ENCODE measurements at regions not wholly inside any gene's neighbourhood (a gene's known extent, or its start where the extent isn't known, plus 50 kb on each side); places are given as distances from the start of the nearest gene placed in this dataset.

DNA sequence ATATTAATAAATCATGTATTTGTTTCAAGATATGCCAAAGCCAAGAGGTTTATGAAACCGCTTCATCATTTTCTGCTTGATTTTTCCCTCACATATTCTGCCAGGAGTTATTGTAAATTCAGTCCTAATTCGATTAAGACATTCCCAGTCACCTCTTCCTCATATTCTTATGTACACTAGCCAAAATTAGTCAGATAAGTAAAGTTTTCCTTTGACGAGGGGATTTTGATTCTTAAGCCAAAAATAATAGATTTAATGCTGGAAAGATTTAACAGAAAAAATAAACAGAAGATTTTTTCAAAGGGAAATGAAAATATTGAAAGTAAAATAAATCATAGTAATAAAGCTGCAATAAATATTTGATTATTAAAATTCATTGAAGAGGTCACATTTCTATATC is 51.0 kb upstream of the VEGFC start:
- DNase-seq (ENCODE audit: low spot score), result no peak

DNA sequence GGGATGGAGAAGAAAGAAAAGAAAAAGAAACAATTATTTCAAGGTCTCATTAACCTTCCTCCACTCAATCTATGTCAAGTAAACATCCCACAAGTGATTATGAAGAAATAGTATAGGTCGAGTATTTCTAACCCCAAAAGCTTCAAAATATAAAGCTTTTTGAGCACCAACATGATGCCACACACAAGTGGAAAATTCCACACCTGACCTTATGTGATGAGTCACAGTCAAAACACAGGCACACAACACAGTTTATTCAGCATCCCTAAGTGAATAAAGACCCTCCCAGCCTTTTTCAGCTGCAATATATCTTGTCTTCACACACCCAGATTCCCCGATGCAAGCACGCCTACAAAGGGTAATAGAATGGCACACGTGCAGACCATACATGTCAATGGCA is 51.7 kb upstream of the VEGFC start:
- DNase-seq (ENCODE audit: low spot score), result no peak

DNA sequence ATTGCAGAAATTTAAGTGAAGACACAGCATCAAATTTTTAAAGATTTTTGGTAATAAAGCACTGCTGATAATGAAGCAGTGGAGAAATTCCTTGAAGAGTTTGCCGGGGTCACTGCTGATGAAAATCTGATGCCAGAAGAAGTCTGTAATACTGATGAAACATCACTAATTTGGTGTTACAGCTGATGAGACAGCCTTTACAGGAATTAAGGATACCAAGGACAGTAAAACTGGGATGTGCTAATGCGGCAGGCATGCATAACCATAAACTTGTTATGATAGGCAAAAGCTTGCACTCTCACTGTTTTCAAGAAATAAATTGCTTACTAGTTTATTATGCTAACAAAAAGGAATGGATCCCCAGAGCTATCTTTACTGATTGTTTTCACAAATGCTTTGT is 52.9 kb upstream of the VEGFC start:
- DNase-seq (ENCODE audit: low spot score), result no peak

DNA sequence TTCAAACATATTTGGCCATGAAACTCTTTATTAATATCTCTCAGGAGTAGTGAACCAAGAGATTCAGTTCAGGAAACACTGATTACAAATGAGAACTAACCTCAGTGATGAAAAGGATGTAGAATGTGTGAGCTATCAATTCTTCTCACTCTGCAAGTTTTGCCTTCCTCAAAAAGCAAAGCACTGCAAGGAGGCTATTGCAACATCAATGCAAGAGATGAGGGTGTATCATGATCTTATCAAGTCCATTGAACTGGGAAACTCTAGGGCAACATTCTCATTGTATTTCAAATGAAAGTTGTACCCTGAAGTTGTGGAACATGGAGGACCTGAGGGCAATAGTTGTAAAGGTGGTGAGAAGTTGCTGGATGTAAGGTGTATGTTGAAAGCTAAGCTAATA is 56.4 kb upstream of the VEGFC start:
- DNase-seq (ENCODE audit: low spot score), result no peak

DNA sequence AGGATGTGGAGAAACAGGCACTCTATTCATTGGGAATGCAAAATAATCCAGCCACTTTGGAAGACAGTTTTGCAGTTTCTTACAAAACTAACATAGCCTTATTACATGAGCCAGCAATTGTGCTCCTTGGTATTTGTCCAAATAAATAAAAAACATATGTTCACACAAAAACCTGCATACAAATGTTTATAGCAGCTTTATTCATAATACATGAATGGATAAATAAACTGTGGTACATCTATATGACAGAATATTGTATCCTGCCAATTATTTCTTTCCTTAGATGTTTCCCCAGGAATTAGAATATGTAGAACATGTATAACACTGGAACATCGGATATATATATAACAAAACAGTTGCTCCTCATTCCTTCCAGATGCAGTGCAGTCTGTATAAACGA is 57.7 kb upstream of the VEGFC start:
- no peak for DNase-seq (ENCODE audit: low spot score)

DNA sequence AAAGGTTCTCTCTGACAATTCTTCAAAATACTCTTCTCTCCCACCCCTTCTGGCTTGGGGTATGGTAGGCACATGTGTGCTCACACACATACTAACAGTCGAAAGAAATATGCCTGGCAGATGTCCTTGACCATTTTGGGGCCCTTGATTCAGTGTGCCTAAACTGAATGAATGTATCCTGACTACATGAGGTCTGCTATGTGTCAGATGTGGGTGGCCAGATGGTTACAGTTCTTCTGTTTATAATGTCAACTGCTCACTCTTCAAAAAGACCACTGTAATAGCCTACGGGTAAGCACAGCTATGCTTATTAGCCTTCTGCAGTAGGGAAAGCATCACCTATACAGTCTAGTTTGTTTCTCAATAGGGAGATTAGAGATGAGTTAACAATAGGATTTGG is 63.7 kb upstream of the VEGFC start:
- DNase-seq (ENCODE audit: low spot score), result no peak

DNA sequence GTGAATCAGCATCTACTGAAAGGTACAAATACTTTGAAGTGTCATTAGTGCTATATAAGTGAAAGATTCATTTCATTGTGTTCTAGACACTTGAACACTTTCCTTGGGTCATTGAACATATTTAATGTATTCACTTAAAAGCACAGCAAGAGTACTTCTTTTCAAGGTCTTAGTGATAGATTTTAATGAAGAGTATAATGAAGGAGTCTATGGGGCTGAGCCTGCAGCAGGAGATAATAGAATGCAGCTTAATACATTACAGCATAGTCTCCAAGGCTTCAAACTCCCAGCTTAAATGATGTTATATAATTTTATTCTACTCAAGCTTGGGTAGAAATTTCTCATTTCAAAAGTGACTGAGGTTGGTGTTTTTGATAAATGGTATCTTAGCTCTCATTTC is 66.1 kb upstream of the VEGFC start:
- no peak for DNase-seq (ENCODE audit: low spot score)

DNA sequence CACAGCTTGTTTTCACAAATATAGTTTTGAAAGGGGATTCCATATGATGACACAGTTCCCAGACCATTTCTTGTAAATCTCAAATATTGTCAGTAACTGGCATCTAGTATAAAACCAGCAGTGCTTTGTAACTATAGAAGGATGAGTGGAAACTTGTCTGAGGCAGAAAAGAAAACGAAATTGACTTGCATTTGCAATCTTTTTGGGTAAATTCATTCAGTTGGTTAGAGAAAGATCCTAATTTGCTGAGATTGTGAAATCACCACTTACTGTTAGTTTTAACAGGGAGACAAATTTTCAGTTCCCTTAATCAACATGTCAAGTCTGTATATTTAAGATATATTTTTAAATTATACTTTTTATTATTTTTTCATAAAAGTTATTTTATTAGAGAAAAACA is 71.5 kb upstream of the VEGFC start:
- no peak for DNase-seq (ENCODE audit: low spot score)

DNA sequence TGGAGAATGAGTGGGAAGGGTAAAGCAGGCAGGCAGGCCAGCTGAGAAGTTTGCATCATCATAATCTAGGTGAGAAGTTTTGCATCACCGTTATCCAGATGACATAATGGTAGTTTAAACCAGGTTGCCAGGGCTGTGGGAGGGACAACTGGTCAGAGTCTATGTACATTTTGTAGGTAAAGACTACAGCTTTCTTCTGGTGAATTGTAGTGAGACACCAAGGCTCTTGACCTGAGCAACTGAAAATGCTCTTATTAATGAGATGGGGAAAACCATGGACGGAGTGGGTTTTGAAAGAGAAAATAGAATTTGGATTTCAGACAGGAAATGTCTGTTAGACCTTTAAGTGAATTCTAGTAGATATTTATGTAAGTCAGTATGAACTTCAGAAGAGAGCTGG is 76.0 kb upstream of the VEGFC start:
- DNase-seq (ENCODE audit: low spot score), result no peak

DNA sequence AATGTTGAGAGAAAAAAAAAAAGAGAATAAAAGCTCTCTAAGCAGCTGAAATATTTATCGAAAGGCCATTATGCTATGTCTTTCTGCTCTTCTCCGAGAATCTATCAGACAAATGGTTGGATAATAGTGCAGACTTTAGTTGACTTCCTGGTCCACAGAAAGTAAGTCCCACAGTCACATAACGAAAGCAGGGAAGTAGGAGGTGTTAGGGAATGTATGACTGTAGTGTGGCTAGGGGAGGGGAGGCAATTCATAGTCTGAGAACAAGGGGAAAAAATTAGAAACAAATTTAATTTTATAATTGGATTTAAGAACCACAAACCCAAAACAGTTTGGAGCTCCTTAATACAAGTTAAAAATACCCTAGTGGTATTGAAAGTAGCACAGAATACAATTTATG is 79.7 kb upstream of the VEGFC start:
- DNase-seq (ENCODE audit: low spot score), result no peak

DNA sequence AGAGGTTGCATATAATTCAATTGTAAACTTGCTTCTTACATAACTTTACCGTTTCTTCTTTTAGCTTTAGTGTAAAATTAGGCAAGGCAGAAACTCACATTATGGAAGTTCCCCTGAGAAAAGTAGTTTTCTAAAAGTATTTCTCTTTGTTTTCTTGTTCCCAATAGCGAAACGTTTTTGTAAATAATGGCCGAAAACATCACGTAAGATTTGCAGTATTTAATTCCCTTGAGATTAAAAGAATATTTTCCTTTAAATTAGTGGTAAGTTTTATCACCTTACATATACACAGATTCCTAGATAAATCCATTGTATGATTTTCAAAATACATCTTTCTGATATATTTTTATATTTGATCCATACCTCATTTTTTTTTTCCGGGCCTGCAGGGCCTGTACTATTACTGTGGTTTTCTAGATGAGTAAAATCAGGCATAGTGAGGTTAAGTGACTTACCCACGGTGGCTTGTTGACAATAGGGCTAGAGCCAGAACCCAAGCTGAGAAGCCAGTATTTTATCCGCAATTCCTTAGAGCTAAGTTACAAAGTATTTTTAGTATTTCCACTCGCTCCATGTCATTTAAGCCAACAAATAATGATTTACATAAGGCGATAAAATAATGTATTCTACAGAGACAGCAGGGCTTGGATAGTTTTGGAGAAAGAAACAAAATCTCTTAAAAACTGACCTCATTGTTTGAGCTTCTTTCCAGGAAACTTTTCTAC is 82.2 kb upstream of the VEGFC start:
- DNase-seq (ENCODE audit: low spot score), result no peak

DNA sequence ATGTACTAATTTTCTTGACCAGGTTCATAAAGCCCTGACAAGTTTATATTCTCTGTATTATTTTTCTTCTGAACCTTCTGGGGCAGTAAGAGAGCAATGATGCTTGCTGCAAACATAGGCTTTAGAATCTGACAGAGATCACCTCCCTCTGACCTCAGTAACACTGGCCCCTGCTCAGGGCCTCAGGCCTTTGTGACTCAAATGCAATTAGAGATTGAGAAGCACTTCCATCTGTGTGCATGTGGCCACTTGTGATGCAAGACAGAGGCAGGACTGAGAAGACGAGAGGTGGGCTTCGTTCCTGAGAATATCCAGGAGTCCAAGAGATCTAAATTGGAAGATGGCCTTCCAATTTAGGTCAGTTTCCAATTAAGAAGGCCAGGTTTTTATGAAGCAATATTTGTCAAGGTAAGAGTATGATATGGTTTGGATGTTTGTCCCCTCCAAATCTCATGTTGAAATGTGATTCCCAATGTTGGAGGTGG is 82.8 kb upstream of the VEGFC start:
- no peak for DNase-seq (ENCODE audit: low spot score)

DNA sequence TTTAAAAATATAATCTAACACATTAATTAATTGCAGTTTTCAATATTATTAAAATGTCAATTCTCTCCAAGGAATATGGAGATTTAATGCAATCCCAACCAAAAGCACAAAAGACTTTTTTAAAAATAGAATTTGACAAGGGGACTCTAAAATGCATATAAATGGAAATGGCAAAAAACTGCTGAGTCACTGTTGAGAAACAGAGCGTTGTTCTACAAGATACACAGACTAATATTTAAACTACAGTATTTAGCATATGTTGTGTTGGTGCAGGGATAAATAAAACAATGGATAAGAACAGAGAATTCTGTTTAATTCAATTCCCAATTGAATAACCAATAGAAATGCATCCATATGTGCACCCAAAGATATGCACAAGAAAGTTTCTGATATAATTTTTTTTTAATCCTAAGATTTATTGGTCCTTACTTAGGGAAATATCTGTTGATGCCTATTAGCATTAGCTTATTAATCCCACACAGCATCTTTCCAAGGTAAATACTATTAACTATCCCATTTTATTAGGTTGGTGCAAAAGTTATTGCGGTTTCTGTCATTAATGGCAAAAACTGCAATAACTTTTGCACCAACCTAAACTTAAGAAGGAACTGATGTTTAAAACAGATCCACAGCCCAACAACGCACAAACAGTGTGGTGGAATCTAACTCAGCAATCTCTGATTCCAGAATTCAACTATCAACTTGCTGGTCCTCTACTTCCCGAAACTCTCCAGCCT is 86.8 kb upstream of the VEGFC start:
- DNase-seq (ENCODE audit: low spot score), result no peak

DNA sequence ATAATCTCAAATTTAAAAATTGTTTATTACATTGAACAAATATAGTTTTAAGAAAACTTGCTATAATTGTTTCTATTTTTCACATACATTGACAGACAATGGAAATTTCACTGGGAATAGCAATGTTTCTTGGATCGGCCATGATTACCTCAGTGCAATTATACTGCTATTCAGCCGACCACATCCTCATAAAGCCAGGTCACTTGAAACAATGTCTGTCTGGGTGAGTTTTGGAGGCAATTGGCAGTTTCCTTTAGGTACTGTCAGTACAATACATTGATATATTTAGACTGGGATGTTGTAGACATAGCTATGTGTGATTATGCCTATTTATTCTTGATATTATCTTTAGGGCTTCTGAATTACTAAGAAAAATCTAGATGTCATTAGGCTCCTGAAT is 89.5 kb upstream of the VEGFC start:
- no peak for DNase-seq (ENCODE audit: low spot score)

DNA sequence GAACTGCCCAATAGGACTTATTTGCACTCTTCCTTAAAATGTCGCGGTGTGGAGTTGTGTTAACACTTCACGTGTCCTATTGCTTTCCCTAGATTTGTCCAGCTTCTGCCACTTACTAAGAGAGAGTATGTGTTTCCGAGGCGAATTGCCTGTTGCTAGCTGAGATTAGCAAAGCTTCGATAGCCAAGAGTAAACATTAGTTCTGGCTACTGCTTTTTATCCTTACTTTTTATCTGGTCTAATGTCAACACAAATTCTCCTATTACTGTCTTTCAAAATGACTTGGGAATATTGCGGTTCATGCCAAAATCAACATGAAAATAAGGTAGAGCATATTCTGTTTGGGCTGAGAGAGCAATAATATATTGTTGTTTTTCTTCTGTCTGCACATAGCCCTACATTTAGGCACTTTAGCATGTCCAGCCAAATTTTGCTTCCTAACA is 90.4 kb upstream of the VEGFC start:
- DNase-seq (ENCODE audit: low spot score), result no peak

DNA sequence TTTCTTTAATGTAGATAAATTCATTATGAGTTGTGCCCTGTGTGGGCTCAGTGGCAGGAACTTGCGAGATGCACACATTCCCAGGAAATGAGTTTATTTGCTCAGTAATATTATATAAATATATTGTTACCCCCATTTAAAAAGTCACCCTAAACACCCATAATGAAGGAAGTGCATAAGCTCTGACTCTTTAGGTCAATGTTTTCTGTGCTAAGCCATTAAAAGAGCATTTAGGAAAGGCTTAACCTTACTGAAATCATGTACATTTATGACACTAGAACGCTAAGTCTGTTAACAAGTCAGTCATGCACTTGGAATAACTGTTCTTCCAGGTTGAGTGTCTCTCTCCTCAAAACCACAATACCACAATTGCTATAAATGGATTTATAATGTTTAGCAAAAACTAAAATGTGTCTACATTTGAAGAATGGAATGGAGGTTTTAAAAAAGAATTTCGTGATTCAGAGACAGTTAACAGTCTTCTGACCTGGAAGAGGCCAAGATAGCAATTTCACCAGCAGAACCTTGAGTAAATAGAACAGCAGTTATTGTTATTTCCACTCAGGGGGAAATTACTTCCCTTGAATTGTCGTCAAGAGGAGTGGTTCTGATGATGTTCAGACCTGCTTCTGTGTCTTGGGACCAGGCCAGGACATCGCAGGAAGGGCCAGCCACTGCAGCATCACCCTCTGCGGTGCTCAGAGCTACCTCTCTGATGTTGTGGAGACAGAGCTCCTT is 91.1 kb upstream of the VEGFC start:
- DNase-seq (ENCODE audit: low spot score), result no peak

DNA sequence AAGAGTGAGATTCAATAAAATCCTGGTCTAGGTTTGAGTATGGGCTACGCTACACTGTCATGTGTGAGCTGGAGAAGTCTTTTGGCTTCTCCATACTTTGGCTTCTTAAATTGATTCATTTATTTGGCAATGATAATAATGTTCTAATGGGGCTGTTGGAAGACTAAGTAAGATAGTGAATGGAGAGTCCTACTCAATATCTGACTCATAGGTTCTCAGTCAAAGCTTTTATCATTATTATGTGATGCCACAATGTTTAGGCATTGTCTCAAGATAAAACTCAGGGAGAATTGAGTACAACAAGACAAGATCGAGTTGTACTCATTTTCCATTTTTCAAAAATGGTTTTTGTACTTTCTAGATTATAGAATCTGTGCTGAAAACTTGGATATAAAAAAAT is 92.5 kb upstream of the VEGFC start:
- DNase-seq (ENCODE audit: low spot score), result no peak

DNA sequence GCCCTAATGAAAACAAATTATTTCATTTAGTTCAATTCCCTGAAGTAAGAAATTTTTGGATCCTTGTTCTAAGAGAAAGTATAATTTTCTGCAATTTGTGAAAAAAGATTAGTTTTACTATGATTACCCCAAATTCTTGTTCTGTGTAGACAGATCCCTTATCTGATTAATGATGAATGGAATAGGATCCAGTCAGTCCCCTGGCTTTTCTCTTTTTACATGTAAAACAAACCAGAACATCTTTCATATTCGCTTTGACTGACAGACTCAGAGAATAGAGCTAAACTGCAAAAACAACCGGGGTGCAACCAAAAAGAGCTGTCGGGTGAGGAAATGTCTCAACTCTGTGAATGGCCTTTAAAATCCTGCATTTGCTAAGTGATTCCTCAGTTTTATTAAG is 93.4 kb upstream of the VEGFC start:
- no peak for DNase-seq (ENCODE audit: low spot score)

DNA sequence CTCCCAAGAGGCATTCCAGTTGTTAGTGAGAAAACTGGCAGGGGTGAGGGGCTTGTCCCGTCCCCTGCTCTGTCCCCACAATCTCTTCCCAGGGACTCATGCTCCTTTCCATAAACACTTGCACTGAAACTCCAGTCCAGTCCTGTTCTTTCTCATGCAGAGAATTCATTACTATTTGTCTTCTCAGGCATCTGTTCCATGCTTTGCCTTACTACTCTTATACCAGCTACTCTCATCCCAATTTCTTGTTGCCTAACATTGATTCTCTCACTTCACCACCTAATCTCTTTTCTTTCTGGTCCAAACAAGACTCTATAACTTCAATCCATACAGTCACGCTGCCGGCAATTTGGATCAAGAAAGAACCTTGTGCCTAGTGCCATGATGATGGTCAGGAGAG is 97.1 kb upstream of the VEGFC start:
- no peak for DNase-seq (ENCODE audit: low spot score)

DNA sequence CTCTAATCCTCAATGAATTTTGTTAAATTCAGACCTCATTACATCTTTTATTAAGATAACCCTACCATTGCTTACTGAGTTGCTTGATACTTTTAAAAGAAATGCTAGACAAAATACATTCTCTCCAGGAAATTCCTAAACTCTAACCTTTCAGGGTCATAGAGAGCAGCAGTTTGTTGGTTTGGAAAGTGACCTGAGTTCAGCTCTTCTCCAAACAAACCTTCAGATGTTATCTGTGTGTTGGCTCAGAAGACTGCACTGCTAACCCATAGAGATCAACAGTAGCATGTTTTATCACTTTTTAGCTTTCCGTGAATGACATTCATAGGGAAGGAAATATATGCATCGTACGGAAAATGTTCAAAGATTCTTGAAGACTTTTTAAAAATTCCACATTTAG is 101.8 kb upstream of the VEGFC start:
- DNase-seq (ENCODE audit: low spot score), result no peak

DNA sequence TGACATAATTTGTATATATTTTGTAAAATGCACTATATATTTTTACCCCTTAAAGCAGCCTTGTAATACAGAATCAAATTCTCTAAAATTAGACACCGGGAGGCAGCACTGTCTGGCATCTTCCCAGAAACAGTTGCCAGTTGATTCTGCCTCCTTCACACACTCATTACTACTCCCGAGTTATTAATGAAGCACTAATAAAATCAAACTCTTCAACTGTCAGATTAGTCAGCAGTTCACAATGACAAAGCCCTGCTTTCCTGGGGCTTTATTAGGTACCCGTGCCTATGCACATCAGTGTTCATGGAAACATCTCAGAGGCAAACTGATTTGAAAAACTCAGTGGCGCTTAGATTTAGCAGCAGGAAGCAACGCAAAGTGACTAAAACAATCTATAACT is 103.5 kb upstream of the VEGFC start:
- no peak for DNase-seq (ENCODE audit: low spot score)

DNA sequence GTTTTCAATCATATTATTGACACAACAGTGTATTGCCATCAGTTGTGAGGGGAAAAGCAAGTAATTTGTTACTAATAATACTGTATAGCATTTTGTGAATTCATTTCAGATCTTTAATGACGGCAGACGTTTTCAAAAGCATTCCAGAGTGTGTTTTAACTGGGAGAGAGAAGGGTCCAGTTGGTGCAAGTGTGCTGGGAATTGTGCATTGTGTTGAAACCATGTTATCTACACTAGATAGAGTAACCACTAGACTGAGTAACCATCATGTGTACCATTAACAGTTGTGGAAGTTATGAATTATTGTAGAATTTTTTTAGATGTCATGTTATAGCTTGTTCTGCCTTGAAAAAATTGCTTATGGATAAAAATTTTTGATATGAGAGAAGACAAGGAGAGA is 104.5 kb upstream of the VEGFC start:
- DNase-seq (ENCODE audit: low spot score), result no peak

DNA sequence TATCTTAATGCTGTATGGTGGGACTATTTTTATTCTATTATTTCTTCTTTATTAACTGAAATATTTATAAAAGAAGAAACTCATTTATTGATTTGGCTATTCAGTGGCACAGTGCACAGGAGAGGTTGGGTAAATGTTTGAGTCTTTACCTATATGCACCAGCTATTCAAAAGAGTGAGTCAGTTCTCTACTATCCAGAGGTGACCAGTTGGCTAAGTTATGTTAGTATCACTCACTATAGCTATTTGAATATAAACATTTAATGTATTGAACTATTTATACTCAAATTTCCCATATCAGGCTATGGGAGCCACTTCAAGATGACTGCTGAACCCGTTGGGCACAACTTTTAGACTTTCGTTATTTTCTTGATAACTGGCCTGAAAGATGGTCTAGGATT is 106.1 kb upstream of the VEGFC start:
- no peak for DNase-seq (ENCODE audit: low spot score)
